GM10266 (cell line): ENCODE measurements at regions not wholly inside any gene's neighbourhood (a gene's known extent, or its start where the extent isn't known, plus 50 kb on each side); places are given as distances from the start of the nearest gene placed in this dataset.

ENCODE experiments used
- DNase-seq: peaks from one replicate; pipeline ENCODE4 v3.0.0; 2012; ENCODE audit errors: extremely low spot score
- TF ChIP-seq, protein P1 (sequence below): IDR thresholded peaks from 2 replicates; pipeline ENCODE4 v1.5.1; 2012; ENCODE audit warnings: mild to moderate bottlenecking, low read depth; ENCODE audit not compliant: control insufficient read depth, insufficient read depth; ENCODE audit errors: missing control alignments

DNA sequence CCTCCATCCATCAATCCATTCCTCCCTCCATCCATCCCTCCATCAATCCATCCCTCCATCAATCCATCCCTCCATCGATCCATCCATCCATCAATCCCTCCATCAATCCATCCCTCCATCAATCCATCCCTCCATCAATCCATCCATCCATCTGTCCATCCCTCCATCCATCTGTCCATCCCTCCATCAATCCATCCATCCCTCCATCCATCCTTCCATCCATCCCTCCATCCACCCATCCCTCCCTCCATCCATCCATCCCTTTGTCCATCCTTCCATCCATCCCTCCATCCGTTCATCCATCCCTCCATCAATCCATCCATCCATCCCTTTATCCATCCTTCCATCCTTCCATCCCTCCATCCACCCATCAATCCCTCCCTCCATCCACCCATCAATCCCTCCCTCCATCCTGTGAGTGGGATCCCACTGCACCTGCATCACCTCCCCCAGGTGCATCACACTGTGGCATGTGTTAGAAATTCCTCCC, 338.1 kb upstream of the SFSWAP start:
- DNase-seq, result no peak
- TF ChIP-seq, protein P1, sequence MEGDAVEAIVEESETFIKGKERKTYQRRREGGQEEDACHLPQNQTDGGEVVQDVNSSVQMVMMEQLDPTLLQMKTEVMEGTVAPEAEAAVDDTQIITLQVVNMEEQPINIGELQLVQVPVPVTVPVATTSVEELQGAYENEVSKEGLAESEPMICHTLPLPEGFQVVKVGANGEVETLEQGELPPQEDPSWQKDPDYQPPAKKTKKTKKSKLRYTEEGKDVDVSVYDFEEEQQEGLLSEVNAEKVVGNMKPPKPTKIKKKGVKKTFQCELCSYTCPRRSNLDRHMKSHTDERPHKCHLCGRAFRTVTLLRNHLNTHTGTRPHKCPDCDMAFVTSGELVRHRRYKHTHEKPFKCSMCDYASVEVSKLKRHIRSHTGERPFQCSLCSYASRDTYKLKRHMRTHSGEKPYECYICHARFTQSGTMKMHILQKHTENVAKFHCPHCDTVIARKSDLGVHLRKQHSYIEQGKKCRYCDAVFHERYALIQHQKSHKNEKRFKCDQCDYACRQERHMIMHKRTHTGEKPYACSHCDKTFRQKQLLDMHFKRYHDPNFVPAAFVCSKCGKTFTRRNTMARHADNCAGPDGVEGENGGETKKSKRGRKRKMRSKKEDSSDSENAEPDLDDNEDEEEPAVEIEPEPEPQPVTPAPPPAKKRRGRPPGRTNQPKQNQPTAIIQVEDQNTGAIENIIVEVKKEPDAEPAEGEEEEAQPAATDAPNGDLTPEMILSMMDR, result no peak

DNA sequence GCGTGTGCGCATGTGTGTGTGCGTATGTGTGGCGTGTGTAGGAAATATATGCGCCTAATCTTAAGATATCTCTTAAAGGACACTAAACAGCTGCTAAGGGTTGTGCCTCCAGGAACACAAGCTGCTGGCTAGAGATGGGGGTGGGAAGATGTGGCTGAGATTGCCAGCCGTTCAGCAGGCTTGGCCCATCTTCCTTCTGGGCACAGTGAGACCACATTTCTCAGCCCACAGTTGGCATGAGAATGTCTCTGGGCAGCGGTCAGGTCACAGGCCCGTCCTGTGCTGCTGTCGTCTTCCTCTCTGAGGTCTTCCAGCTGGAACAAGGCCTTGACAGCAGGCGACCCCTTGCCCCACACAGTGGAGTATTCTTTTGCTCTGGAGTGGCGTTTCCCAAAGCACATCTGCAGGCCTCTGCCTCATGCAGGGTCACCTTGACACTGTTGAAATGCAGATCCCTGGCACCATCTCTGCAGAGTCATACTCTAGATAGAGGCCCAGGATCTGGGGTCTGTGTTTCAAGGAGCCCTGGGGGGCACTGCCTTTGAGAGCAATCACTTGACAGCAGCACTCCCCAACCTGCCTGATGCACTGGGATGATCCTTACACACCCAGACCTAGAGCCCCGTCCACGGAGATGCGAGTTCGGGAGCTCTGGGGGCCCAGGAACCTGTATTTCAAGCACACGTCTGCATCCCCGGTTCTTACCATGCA, 335.5 kb upstream of the SFSWAP start:
- TF ChIP-seq, protein P1, result no peak
- no peak for DNase-seq

DNA sequence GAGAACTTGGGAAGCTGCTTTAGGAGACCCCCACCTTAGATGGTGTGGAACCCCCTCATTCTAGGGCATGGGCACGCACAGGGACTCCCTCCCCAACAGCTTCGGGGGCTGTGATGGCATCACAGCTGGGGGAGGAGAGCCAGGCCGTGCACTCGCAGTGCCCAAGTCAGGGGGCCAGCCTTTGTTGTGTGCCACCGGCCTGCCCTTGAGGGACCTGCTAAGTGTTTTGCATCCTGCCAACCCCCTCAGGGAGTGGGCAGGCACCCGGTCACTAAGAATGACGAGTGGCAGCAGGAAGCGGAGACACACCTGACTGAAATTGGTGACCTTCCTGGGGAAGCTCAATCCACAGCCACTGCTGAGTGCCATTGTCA, 334.9 kb upstream of the SFSWAP start:
- no peak for DNase-seq
- TF ChIP-seq, protein P1, result no peak

DNA sequence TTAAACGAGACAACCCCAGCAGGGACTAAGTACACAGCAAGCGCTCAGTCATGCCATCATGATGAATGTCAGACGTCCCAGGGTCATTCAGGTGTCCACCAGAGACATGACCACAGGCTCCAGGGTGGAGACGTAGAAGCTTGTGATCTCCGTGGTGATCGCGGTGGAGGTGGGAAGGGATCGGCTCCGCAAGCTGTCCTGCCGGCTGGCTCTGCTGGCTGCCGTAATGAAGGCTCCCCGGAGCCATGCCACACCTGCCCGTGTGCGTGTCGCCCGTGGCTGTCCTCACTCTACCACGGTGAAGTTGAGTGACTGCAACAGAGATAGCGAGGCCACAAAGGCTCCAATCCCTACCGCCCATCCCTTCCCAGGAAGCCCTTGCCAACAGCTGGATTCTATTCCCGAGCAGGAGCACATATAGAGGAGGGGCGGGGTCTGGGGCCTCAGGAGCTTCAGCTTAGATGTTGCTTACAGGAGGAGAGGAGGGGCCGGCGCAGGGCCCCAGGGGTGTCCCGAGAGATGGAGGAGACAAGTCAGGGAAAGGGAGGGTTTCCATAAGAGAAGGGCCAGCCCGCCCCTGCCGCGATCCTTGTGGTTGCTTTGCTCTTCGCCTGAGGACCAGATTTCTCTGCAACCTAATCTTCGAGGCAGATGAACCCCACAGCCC, 332.6 kb upstream of the SFSWAP start:
- TF ChIP-seq, protein P1, result no peak
- DNase-seq, result no peak

DNA sequence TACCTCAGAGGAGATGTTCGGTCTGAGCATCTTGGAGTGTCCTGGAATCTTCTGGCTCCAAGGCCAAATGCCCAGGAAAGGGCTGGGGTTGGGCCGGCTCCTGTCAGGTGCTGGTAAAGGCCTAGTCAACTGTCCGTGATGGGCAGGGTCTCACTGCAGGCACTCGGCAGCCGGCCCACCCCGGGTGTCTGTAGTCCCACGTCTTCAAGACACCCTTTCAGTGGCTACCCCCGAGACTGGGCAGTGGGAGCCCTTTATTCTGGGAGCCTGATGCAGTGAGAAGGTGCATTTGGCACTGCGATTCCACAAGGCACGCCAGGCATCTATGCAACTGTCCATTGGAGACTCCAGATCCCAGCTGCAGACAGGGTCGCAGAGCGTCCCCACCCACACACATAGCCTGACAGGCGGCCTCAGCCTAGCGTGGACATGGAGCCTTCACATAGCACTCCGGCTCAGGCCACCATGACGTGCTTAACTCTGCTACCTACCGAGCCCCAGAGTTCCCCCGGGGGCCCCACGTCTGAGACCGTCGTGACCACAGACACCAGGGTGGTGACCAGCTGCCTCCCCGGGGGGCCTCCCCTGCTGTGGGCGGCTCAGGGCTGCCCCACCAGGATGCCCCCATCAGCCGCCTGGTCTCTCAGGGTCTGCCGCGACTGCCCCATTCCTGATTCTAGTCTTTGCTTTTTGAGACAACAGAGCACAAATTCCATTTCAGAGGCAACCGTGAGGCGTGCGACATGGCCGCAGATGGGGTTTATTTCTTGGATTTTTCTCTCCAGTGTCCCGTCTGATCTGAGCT, 331.8 kb upstream of the SFSWAP start:
- DNase-seq, result no peak
- TF ChIP-seq, protein P1, result no peak

DNA sequence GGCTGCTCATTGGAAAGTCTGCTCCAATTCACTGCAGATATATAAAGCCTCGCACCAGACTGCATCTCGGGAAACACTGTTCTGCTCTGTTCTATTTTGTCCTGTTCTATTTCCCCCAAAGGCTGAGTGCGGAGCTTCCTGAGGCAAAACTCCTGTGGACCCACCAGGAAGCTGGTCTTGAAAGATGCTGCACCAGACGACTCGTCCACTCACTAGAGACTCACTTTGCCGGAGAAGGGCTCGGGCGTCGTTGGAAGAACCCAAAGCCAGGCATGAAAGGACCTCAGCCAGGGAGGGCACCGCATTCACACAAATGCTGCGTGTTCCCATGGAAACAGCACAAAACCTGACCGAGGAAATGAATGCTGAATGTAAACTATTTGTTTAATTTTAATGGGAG, 331.2 kb upstream of the SFSWAP start:
- TF ChIP-seq, protein P1, result no peak
- DNase-seq, result no peak
